Prostate gland (tissue), 2 donors: ENCODE measurements at regions not wholly inside any gene's neighbourhood (a gene's known extent, or its start where the extent isn't known, plus 50 kb on each side); places are given as distances from the start of the nearest gene placed in this dataset.

Source experiments
- POLR2AphosphoS5 ChIP-seq: sonication (generic); formaldehyde crosslinking; IDR thresholded peaks from one replicate; pipeline ENCODE4 v1.6.1; 2017; ENCODE audit warnings: antibody characterized with exemption
- TF ChIP-seq, protein P1 (sequence below), 4 experiments: fragments of 200-600 bp in 2 of 4; fragments of 450-650 bp in 2 of 4; sonication (generic) in 2 of 4; IDR thresholded peaks; 1 replicate in 3 of 4; 2 replicates in 1 of 4; pipeline ENCODE4 v1.5.1; 2016 to 2019; ENCODE audit warnings: antibody characterized with exemption in 4 of 4, mild to moderate bottlenecking in 2 of 4, moderate library complexity in 2 of 4

DNA sequence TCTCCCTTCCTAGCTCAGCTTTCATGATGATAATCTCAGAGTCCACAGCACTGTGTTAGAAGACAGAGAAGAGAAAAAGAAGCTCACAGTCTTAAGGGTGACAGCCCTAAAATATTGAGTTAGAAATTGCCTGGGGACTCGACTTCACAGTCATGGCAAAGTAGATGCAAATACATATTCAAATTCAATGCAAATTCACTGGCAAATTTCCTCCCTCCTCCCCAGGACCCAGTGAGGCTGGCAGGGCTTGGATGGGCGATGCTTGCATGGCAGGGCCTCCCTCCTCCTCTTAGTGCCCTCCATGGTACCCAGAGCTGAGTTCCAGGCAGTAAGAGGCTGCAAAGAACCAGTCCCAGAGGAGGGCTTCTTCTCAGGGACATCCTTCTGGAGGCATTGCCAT lies 115.6 kb upstream of the UQCRFS1 start:
- TF ChIP-seq, protein P1, sequence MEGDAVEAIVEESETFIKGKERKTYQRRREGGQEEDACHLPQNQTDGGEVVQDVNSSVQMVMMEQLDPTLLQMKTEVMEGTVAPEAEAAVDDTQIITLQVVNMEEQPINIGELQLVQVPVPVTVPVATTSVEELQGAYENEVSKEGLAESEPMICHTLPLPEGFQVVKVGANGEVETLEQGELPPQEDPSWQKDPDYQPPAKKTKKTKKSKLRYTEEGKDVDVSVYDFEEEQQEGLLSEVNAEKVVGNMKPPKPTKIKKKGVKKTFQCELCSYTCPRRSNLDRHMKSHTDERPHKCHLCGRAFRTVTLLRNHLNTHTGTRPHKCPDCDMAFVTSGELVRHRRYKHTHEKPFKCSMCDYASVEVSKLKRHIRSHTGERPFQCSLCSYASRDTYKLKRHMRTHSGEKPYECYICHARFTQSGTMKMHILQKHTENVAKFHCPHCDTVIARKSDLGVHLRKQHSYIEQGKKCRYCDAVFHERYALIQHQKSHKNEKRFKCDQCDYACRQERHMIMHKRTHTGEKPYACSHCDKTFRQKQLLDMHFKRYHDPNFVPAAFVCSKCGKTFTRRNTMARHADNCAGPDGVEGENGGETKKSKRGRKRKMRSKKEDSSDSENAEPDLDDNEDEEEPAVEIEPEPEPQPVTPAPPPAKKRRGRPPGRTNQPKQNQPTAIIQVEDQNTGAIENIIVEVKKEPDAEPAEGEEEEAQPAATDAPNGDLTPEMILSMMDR (IDR thresholded peaks at IDR 0.05), result no peak
- no peak for TF ChIP-seq POLR2AphosphoS5
